CD4-positive, alpha-beta T cell (primary cell): ENCODE measurements at regions not wholly inside any gene's neighbourhood (a gene's known extent, or its start where the extent isn't known, plus 50 kb on each side); places are given as distances from the start of the nearest gene placed in this dataset.
"Not testable (repeated sequence)": the region's sequence is repeated elsewhere in the genome, so short reads cannot be mapped to it uniquely, and the experiment has no call there.

ENCODE experiments used
- ATAC-seq: fragments of 200-7000 bp; cut with Tn5 transposase; one replicate; pipeline ENCODE4 v1.10.0; 2022; ENCODE audit warnings: mild to moderate bottlenecking; ENCODE audit not compliant: poor library complexity
- CTCF ChIA-PET: fragments of 350-600 bp; sonication (Branson Sonifier 250); formaldehyde crosslinking; loops from one replicate; lab custom pipeline; 2021; ENCODE audit warnings: antibody characterized with exemption, inconsistent platforms; lab: Charles Lee
- POLR2A ChIA-PET: fragments of 350-600 bp; sonication (Branson Sonifier 250); formaldehyde crosslinking; loops from one replicate; lab custom pipeline; 2021; ENCODE audit warnings: antibody characterized with exemption, inconsistent platforms; lab: Charles Lee
- DNase-seq, 14 experiments: peaks; one replicate each; pipeline ENCODE4 v3.0.0-alpha.2; 2013 to 2020; ENCODE audit warnings: mixed read lengths in 2 of 14
- H3K27ac ChIP-seq, 2 donors: one replicate each; pipeline versions ENCODE4 v1.5.1 to v1.7.0; 2013; ENCODE audit warnings: low read length in 2 of 2, low read depth in 1 of 2, mild to moderate bottlenecking in 1 of 2
- H3K27me3 ChIP-seq, 2 experiments: 1 replicate in 1 of 2; 2 replicates in 1 of 2; pipeline versions ENCODE4 v1.6.1 to v1.7.0; 2013; ENCODE audit warnings: low read length in 2 of 2, control low read depth in 1 of 2, mild to moderate bottlenecking in 1 of 2, moderate library complexity in 1 of 2; ENCODE audit not compliant: insufficient read depth in 2 of 2, control insufficient read depth in 1 of 2
- H3K36me3 ChIP-seq: one replicate; pipeline ENCODE4 v1.6.1; 2013; ENCODE audit warnings: low read length, control low read depth; ENCODE audit not compliant: insufficient read depth
- H3K4me1 ChIP-seq: one replicate; pipeline ENCODE4 v1.6.1; 2013; ENCODE audit warnings: low read length, control low read depth; ENCODE audit not compliant: insufficient read depth
- H3K4me3 ChIP-seq: one replicate; pipeline ENCODE4 v1.5.1; 2013; ENCODE audit warnings: mild to moderate bottlenecking, low read length, moderate library complexity
- H3K9me3 ChIP-seq, 2 experiments: 1 replicate in 1 of 2; 2 replicates in 1 of 2; pipeline versions ENCODE4 v1.6.1 to v1.7.0; 2013; ENCODE audit warnings: low read length in 2 of 2, mild to moderate bottlenecking in 2 of 2, control low read depth in 1 of 2, moderate library complexity in 1 of 2; ENCODE audit not compliant: control insufficient read depth in 1 of 2, insufficient read depth in 1 of 2
- H3K27ac Mint-ChIP-seq: one replicate; pipeline ENCODE4 v1.8.0; 2020; ENCODE audit warnings: mixed read lengths
- H3K27me3 Mint-ChIP-seq: one replicate; pipeline ENCODE4 v1.8.0; 2021; ENCODE audit warnings: mixed read lengths
- H3K36me3 Mint-ChIP-seq: one replicate; pipeline ENCODE4 v1.8.0; 2021; ENCODE audit warnings: low read depth, mixed read lengths
- H3K4me1 Mint-ChIP-seq: one replicate; pipeline ENCODE4 v1.8.0; 2021; ENCODE audit warnings: low read depth, mixed read lengths
- H3K4me3 Mint-ChIP-seq: one replicate; pipeline ENCODE4 v1.8.0; 2020; ENCODE audit warnings: mild to moderate bottlenecking, mixed read lengths
- H3K9me3 Mint-ChIP-seq: one replicate; pipeline ENCODE4 v1.8.0; 2020; ENCODE audit warnings: mixed read lengths
- intact Hi-C, 2 experiments: fragments of 100-400 bp; cut with DNase I in 1 of 2; cut with micrococcal nuclease in 1 of 2; formaldehyde crosslinking; loops; one replicate each; pipeline versions ENCODE4 v1.15.1 to v1.9.0; 2023 to 2025; cut with DNase I, micrococcal nuclease
- TF ChIP-seq, protein P1 (sequence below): fragments of 200-600 bp; IDR thresholded peaks from one replicate; pipeline ENCODE4 v1.8.0; 2022; ENCODE audit warnings: antibody characterized with exemption, mild to moderate bottlenecking

DNA sequence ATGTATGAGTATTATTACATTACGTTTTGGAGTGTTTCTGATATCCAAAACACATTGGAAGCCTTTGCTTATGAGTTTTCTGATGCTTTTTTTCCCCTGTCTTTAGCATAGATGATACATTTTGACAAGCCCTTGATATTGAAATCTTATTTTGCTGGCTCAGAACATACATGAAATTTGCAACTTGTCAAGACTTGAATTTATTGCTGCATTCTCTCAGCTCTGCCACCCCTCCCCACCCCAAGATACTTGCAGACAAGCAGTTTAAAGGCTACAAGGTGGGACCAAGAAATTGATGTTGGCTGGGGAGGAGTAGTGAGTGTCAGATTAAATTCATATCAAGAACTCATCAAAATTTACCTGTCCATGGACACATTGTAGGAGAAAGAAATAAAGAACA lies 160.2 kb downstream of the GJA1 start:
- Histone ChIP-seq H3K4me1 (no peaks in the 10 kb centered on the region), H3K27ac (no peak overlapping the region), H3K4me3 (no peak overlapping the region), H3K36me3 (no peaks in the 10 kb centered on the region), H3K27me3 (no peaks in the 10 kb centered on the region), H3K9me3 (peaks cover 0 to 7% of the 10 kb centered on the region in 2 experiments)
- Mint-ChIP-seq H3K27ac (no peak overlapping the region), H3K36me3 (no peaks in the 10 kb centered on the region), H3K9me3 (no peaks in the 10 kb centered on the region), H3K27me3 (no peaks in the 10 kb centered on the region), H3K4me3 (no peak overlapping the region), H3K4me1 (no peaks in the 10 kb centered on the region)
- ATAC-seq, result no peak
- intact Hi-C loops, result no loop called here
- TF ChIP-seq, protein P1, sequence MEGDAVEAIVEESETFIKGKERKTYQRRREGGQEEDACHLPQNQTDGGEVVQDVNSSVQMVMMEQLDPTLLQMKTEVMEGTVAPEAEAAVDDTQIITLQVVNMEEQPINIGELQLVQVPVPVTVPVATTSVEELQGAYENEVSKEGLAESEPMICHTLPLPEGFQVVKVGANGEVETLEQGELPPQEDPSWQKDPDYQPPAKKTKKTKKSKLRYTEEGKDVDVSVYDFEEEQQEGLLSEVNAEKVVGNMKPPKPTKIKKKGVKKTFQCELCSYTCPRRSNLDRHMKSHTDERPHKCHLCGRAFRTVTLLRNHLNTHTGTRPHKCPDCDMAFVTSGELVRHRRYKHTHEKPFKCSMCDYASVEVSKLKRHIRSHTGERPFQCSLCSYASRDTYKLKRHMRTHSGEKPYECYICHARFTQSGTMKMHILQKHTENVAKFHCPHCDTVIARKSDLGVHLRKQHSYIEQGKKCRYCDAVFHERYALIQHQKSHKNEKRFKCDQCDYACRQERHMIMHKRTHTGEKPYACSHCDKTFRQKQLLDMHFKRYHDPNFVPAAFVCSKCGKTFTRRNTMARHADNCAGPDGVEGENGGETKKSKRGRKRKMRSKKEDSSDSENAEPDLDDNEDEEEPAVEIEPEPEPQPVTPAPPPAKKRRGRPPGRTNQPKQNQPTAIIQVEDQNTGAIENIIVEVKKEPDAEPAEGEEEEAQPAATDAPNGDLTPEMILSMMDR, result no peak
- DNase-seq, result no peak
- CTCF ChIA-PET, result no interaction called here
- POLR2A ChIA-PET, result no interaction called here

DNA sequence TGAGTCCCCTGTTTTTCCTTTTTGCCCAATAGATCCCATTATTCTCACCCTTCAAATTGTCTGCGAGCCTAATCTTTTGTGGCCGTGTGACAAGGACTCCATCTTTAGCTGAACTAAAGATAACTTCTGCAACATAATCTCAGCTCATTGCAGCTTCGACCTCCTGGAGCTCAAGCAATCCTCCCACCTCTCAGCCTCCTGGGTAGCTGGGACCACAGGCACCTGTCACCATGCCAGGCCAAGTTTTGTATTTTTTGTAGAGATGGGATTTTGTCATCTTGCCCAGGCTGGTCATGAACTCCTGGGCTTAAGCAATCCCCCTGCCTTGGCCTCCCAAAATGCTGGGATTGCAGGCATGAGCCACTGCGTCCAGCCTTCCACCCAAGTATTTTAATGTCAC lies 161.0 kb downstream of the GJA1 start:
- no peak overlapping the region for H3K4me3 Mint-ChIP-seq
- ATAC-seq (no peak), DNase-seq (no peak)
- Histone ChIP-seq H3K27ac (no peak overlapping the region), H3K9me3 (peaks cover 0 to 7% of the 10 kb centered on the region in 2 experiments), H3K4me1 (no peaks in the 10 kb centered on the region), H3K36me3 (no peaks in the 10 kb centered on the region), H3K4me3 (no peak overlapping the region), H3K27me3 (no peaks in the 10 kb centered on the region)
- H3K9me3 Mint-ChIP-seq, result no peaks in the 10 kb centered on the region
- no peaks in the 10 kb centered on the region for H3K27me3 Mint-ChIP-seq
- ChIA-PET CTCF (no interaction called here), POLR2A (no interaction called here)
- no peaks in the 10 kb centered on the region for H3K4me1 Mint-ChIP-seq
- intact Hi-C loops, result no loop called here
- no peaks in the 10 kb centered on the region for H3K36me3 Mint-ChIP-seq
- TF ChIP-seq, protein P1, result no peak
- H3K27ac Mint-ChIP-seq, result no peak overlapping the region

DNA sequence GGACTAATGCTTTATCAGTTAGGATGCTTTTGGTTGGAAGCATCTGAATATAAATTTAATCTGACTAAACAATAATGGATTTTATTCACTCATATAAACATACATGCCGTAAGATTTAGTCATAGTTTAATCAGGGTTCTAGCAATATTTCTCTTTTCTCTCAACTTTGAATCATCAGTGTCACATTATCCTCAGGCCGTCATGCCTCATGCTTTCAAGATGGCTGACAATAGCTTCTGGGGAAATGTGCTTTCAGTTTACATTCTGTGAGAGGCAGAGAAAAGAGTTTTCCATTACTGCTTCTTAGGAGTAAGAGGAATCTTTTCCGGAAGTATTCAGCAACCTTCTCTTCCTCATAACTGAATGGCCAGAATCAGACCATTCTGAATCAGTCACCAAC lies 162.2 kb downstream of the GJA1 start:
- H3K4me1 Mint-ChIP-seq, result no peaks in the 10 kb centered on the region
- H3K4me1 ChIP-seq, result no peaks in the 10 kb centered on the region
- H3K9me3 ChIP-seq, result peaks cover 0 to 7% of the 10 kb centered on the region in 2 experiments
- H3K27me3 Mint-ChIP-seq, result no peaks in the 10 kb centered on the region
- no peak for ATAC-seq
- no peak overlapping the region for H3K4me3 Mint-ChIP-seq
- no peak overlapping the region for H3K27ac ChIP-seq
- no peak overlapping the region for H3K27ac Mint-ChIP-seq
- no peaks in the 10 kb centered on the region for H3K36me3 Mint-ChIP-seq
- H3K4me3 ChIP-seq, result no peak overlapping the region
- ChIA-PET CTCF (no interaction called here), POLR2A (no interaction called here)
- intact Hi-C loops, result no loop called here
- H3K36me3 ChIP-seq, result no peaks in the 10 kb centered on the region
- no peak for DNase-seq
- H3K9me3 Mint-ChIP-seq, result no peaks in the 10 kb centered on the region
- H3K27me3 ChIP-seq, result no peaks in the 10 kb centered on the region
- TF ChIP-seq, protein P1, result no peak

DNA sequence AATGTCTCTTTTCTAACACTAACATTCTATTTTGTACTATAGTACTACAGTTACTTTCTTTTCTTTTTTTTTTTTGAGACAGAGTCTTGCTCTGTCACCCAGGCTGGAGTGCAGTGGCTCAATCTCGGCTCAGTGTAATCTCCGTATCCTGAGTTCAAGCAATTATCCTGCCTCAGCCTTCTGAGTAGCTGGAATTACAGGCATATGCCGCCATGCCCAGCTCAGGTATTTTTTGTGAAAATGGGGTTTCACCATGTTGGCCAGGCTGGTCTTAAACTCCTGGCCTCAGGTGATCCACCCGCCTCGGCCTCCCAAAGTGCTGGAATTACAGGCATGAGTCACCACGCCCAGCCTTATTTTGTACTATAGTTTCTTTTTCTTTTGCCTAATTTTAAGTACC lies 163.9 kb downstream of the GJA1 start:
- CTCF ChIA-PET, H3K4me3 Mint-ChIP-seq, H3K27me3 ChIP-seq, H3K4me1 Mint-ChIP-seq, H3K27ac Mint-ChIP-seq, ATAC-seq, H3K36me3 ChIP-seq, H3K27me3 Mint-ChIP-seq, H3K4me1 ChIP-seq, H3K27ac ChIP-seq, POLR2A ChIA-PET, H3K36me3 Mint-ChIP-seq, DNase-seq, intact Hi-C loops, H3K9me3 ChIP-seq, H3K4me3 ChIP-seq, H3K9me3 Mint-ChIP-seq: not testable (repeated sequence)
